Neural progenitor cell (in vitro differentiated cells): ENCODE measurements at regions not wholly inside any gene's neighbourhood (a gene's known extent, or its start where the extent isn't known, plus 50 kb on each side); places are given as distances from the start of the nearest gene placed in this dataset.
A peak's percentile ranks its signal among the peaks of the same experiment; 100 is the strongest.

ENCODE experiments used
- DNase-seq: peaks from one replicate; pipeline ENCODE4 v3.0.0-alpha.2; 2016; ENCODE audit warnings: low spot score
- H2AFZ ChIP-seq: fragments of 200-600 bp; sonication (generic); replicated peaks from 2 replicates; pipeline ENCODE4 v1.6.1; 2016; ENCODE audit warnings: antibody characterized with exemption
- H3F3A ChIP-seq: fragments of 200-600 bp; sonication (generic); 2 replicates; pipeline ENCODE4 v1.6.1; 2016; ENCODE audit warnings: antibody characterized with exemption, low read depth
- H3K27ac ChIP-seq: fragments of 200-600 bp; sonication (generic); 2 replicates; pipeline ENCODE4 v1.5.1; 2016; ENCODE audit warnings: mild to moderate bottlenecking
- H3K27me3 ChIP-seq: fragments of 200-600 bp; sonication (generic); 2 replicates; pipeline ENCODE4 v1.6.1; 2016; ENCODE audit warnings: mild to moderate bottlenecking, moderate library complexity
- H3K36me3 ChIP-seq: fragments of 200-600 bp; sonication (generic); 2 replicates; pipeline ENCODE4 v1.5.1; 2016
- H3K4me1 ChIP-seq: fragments of 200-600 bp; sonication (generic); 2 replicates; pipeline ENCODE4 v1.6.1; 2016; ENCODE audit warnings: mixed run types
- H3K4me2 ChIP-seq: fragments of 200-600 bp; sonication (generic); 2 replicates; pipeline ENCODE4 v1.6.1; 2016
- H3K4me3 ChIP-seq: fragments of 200-600 bp; sonication (generic); 2 replicates; pipeline ENCODE4 v1.5.1; 2016
- H3K79me2 ChIP-seq: fragments of 200-600 bp; sonication (generic); 2 replicates; pipeline ENCODE4 v1.6.1; 2016; ENCODE audit warnings: low read depth
- H3K9ac ChIP-seq: fragments of 200-600 bp; sonication (generic); 2 replicates; pipeline ENCODE4 v1.6.1; 2016
- H3K9me3 ChIP-seq: fragments of 200-600 bp; sonication (generic); 2 replicates; pipeline ENCODE4 v1.5.1; 2016; ENCODE audit warnings: low read depth
- H4K20me1 ChIP-seq: fragments of 200-600 bp; sonication (generic); 2 replicates; pipeline ENCODE4 v1.6.1; 2016; ENCODE audit warnings: low read depth
- H3K27ac Mint-ChIP-seq: 3 replicates; pipeline ENCODE4 v1.8.0; 2021; ENCODE audit warnings: mixed read lengths
- H3K27me3 Mint-ChIP-seq: 2 replicates; pipeline ENCODE4 v1.8.0; 2022; ENCODE audit warnings: low read depth, mild to moderate bottlenecking, inconsistent platforms, moderate library complexity, mixed read lengths; ENCODE audit not compliant: insufficient read depth
- H3K36me3 Mint-ChIP-seq: 3 replicates; pipeline ENCODE4 v1.8.0; 2021; ENCODE audit warnings: mixed read lengths
- H3K4me1 Mint-ChIP-seq: 3 replicates; pipeline ENCODE4 v1.8.0; 2021; ENCODE audit warnings: mixed read lengths
- H3K4me3 Mint-ChIP-seq: 3 replicates; pipeline ENCODE4 v1.8.0; 2021; ENCODE audit warnings: mild to moderate bottlenecking, moderate library complexity, mixed read lengths
- H3K9me3 Mint-ChIP-seq: 3 replicates; pipeline ENCODE4 v1.8.0; 2020; ENCODE audit warnings: mixed read lengths
- CTCF ChIP-seq: fragments of 200-600 bp; sonication (generic); IDR thresholded peaks from 2 replicates; pipeline ENCODE4 v1.5.1; 2017; ENCODE audit warnings: antibody characterized with exemption, mild to moderate bottlenecking
- EZH2 ChIP-seq: fragments of 200-600 bp; sonication (generic); IDR thresholded peaks from 2 replicates; pipeline ENCODE4 v1.6.1; 2017; ENCODE audit warnings: antibody characterized with exemption, mild to moderate bottlenecking, moderate library complexity
- EZH2phosphoT487 ChIP-seq: fragments of 200-600 bp; sonication (generic); IDR thresholded peaks from 2 replicates; pipeline ENCODE4 v1.6.1; 2017; ENCODE audit warnings: antibody characterized with exemption

- H3K4me3 Mint-ChIP-seq = no peak overlapping the region
Observed at GRCh38 chr4:41424522-41424921, 113.4 kb upstream of the LIMCH1 start.

GRCh38 chr4:41425650-41426049 lies 112.3 kb upstream of the LIMCH1 start:
- H3K36me3 ChIP-seq = no peaks in the 10 kb centered on the region
- H3K27me3 ChIP-seq = no peaks in the 10 kb centered on the region
- H3K27ac Mint-ChIP-seq = peak overlapping the region; percentile 11
- H3F3A ChIP-seq = peaks cover 11% of the 10 kb centered on the region
- H3K4me2 ChIP-seq = no peak overlapping the region
- no peak overlapping the region for H3K9ac ChIP-seq
- no peak overlapping the region for H3K27ac ChIP-seq
- H3K4me3 ChIP-seq = no peak overlapping the region
- H3K27me3 Mint-ChIP-seq = peaks cover 6% of the 10 kb centered on the region
- H3K79me2 ChIP-seq = no peaks in the 10 kb centered on the region
- H3K36me3 Mint-ChIP-seq = peaks cover 3% of the 10 kb centered on the region
- H3K4me3 Mint-ChIP-seq = no peak overlapping the region
- peaks cover 8% of the 10 kb centered on the region for H3K9me3 Mint-ChIP-seq
- no peak for TF ChIP-seq EZH2phosphoT487
- no peak for TF ChIP-seq EZH2
- no peak for TF ChIP-seq CTCF
- H2AFZ ChIP-seq = no peak overlapping the region
- no peaks in the 10 kb centered on the region for H3K9me3 ChIP-seq
- DNase-seq = no peak
- no peaks in the 10 kb centered on the region for H4K20me1 ChIP-seq
- peaks cover 23% of the 10 kb centered on the region for H3K4me1 ChIP-seq
- H3K4me1 Mint-ChIP-seq = peaks cover 24% of the 10 kb centered on the region

More at GRCh38 chr4:41424522-41424921, 113.4 kb upstream of the LIMCH1 start:
- Histone ChIP-seq H3K4me3 (no peak overlapping the region), H3K4me1 (peaks cover 23% of the 10 kb centered on the region), H3K79me2 (no peaks in the 10 kb centered on the region), H3K27me3 (no peaks in the 10 kb centered on the region), H2AFZ (no peak overlapping the region), H3F3A (peaks cover 11% of the 10 kb centered on the region), H3K27ac (no peak overlapping the region), H4K20me1 (no peaks in the 10 kb centered on the region), H3K36me3 (no peaks in the 10 kb centered on the region), H3K4me2 (no peak overlapping the region), H3K9me3 (no peaks in the 10 kb centered on the region), H3K9ac (no peak overlapping the region)
- Mint-ChIP-seq H3K4me1 (peaks cover 24% of the 10 kb centered on the region), H3K36me3 (peaks cover 3% of the 10 kb centered on the region), H3K9me3 (peaks cover 3% of the 10 kb centered on the region), H3K27ac (no peak overlapping the region), H3K27me3 (peaks cover 2% of the 10 kb centered on the region)
- TF ChIP-seq EZH2phosphoT487 (no peak), EZH2 (no peak), CTCF (no peak)
- DNase-seq = no peak

- Histone ChIP-seq H3K9me3 (no peaks in the 10 kb centered on the region), H3K27ac (no peak overlapping the region), H3K4me1 (peaks cover 31% of the 10 kb centered on the region), H4K20me1 (no peaks in the 10 kb centered on the region), H3K4me3 (no peak overlapping the region), H3K79me2 (no peaks in the 10 kb centered on the region), H3F3A (peaks cover 16% of the 10 kb centered on the region), H3K4me2 (no peak overlapping the region), H2AFZ (no peak overlapping the region), H3K27me3 (no peaks in the 10 kb centered on the region), H3K36me3 (no peaks in the 10 kb centered on the region), H3K9ac (no peak overlapping the region)
- TF ChIP-seq EZH2phosphoT487 = no peak
- no peak for TF ChIP-seq EZH2
- no peak for TF ChIP-seq CTCF
- DNase-seq = no peak
- Mint-ChIP-seq H3K27me3 (peaks cover 6% of the 10 kb centered on the region), H3K36me3 (peaks cover 3% of the 10 kb centered on the region), H3K9me3 (peaks cover 8% of the 10 kb centered on the region), H3K27ac (no peak overlapping the region), H3K4me1 (peaks cover 30% of the 10 kb centered on the region), H3K4me3 (no peak overlapping the region)
Observed at GRCh38 chr4:41426539-41426938, 111.4 kb upstream of the LIMCH1 start.
